HPDE6-E6E7 (cell line): ENCODE measurements at regions not wholly inside any gene's neighbourhood (a gene's known extent, or its start where the extent isn't known, plus 50 kb on each side); places are given as distances from the start of the nearest gene placed in this dataset.
A peak's percentile ranks its signal among the peaks of the same experiment; 100 is the strongest.
"Not testable (repeated sequence)": the region's sequence is repeated elsewhere in the genome, so short reads cannot be mapped to it uniquely, and the experiment has no call there.

Experiments
- DNase-seq: peaks from one replicate; pipeline ENCODE4 v3.0.0; 2011; ENCODE audit warnings: missing footprints; ENCODE audit errors: extremely low spot score

DNA sequence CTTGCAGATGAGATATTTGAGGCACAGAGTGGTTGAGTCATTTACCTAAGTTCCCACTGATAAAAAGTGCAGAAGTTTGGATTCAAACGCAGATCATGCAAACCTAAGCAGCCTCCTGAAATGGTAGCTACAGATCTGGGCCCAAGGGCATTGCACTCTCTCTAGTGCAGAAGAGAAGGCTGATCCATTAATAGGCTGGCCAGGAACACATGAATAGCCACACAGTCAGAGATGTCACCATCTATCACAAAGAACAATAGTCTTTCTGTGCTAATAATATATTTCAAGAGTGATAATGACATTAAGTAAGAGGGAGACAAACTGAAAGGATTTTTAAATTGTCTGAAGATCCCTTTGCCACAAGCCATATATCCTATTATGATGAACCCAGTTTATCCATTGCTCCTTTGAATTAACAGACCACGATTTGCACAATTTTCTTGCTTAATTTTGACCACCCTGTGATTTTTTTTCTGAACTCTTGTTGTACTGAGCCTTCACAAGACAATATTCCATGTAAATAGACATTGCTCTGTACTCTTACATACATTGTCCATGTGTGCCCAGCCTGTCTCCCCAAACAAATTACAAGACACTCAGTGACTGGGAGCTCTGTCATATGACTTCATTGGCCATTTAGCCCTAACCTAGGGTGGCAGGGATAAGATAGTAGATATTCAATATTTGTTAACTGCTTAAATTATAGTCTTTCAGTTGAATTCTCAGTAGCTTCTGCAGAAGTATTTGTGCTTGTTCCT, 112.4 kb upstream of the RBPJ start:
- no peak for DNase-seq

- not testable (repeated sequence) for DNase-seq
Measured at GRCh38 chr4:26209378-26209777, 111.4 kb upstream of the RBPJ start.

- no peak for DNase-seq
Measured at GRCh38 chr4:26212528-26212927, 108.3 kb upstream of the RBPJ start.

DNA sequence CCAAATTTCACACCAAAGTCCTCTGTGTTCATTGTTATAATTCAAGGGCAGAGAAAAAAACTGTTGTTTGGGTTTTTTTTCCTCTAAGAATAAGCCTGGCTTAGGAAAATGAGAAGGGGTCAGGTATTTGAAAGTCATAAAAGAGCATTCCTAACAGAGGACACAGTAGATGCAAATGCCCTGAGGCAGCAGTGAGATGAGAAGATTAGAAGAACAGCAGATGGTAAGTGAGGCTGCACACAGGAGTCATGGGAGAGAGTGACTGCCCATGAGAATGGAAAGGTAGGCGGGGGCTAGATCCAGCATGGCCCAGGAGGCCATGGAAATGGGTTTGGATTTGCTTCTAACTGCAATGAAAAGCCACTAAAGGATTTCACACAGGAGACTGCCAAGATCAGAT, 107.5 kb upstream of the RBPJ start:
- no peak for DNase-seq

DNA sequence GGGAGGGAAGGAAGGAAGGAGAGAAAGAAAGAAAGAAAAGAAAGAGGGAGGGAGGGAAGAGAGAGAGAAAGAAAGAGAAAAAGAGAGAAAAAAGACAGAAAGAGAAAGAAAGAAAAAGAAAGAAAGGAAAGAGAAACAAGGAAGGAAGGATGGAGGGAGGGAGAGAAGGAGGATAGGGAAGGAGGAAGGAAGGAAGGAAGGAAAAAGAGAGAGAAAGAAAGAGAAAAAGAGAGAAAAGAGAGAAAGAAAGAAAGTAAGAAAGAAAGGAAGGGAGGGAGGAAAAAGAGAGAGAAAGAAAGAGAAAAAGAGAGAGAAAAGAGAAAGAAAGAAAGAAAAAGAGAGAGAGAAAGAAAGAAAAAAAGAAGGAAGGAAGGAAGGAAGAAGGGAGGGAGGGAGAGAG, 105.8 kb upstream of the RBPJ start:
- DNase-seq: no peak

GRCh38 chr4:26215725-26216124, 105.1 kb upstream of the RBPJ start:
- DNase-seq: no peak

GRCh38 chr4:26217481-26217880, 103.3 kb upstream of the RBPJ start:
- no peak for DNase-seq

DNA sequence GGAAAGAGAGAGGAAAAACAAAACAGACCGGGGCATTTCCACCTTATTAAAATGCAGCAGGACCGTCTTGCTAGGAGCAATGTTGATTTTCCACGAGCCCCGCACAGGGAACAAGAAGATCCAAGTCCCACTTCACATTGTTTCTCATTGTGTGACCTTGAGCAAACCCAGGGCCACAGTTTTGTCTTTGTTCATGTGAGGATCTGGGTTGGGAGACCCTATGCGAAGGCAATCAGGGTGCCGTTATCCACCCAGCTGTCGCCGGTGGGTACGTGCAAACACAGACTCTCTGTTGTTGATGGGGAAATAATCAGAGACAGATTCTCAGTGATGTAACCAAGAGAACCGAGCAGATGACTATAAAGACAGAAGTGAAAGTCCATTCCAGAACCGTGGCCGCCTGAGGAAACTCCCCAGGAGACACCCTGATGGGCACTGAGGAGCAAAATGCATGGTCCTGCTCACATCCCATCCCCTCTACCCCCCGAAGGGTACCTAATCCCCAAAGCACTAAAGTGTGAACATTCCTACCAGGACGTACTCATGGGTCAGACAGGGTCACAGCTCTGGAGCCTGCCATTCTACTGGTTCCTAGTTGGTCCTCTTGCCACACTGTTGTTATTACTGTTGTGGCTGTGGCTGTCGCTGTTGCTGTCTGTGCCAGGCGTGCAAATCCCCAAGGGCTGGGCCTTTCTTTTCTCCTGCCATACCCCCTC, 102.7 kb upstream of the RBPJ start:
- no peak for DNase-seq

DNA sequence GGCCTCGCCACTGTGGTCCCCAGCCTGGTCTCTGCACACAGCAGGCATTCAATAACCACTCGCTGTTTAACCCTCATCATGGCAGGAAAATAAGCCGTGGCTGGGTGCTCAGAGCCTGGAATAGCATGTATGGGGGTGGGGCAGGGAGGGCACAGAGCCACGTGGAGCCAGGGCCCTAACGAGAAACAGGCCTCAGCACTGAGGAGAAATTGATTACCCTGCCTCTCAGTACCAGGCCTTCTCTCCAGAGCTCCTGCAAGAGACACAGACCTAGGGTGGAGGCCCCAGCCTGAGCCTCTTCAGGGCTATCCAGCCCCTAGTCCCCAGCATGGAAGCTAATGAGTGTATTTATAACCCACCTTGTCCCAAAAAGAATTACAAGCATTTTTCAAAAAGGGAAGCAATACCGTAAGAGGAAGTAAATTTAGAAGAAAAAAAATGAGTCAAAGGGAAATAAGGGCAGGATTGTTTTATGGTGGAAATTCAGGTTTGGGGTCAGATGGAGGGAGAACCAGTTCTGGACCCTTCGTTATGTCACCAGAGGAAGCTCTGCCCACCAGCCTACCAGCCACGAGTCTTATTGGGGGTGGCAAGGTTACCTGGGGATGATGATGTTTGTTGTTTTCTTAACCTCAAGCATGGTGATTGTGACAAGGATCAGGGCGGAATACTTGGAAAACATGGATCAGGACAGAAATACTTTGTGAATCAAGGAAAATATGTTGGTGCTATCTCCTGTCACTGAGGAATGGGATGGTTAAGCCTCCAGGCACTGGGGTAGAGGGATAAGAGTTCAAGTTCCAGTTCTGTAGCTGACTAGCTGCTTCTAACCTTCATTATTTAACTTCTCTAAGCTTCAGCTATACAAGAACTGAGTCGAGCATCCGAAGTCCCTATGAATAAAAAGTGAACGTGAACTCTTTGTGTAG, 101.9 kb upstream of the RBPJ start:
- no peak for DNase-seq

DNA sequence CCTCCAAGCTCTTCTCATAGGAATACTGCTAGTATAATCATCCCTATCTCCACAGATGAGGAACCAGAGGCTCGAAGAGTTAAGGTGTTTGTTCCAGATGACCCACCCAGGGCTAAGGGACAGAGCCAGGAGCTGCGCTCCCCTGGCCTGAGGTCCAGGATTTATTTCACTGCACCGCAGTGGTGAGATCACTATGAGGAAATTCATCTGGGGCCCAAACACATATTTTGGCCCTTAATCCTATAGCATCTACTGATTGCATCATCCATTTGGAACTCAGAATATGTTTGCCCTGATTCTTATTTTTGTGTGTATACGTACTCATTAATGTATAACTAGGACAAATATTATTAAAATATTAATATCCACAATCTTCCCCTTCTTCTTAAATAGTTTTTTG, 100.1 kb upstream of the RBPJ start:
- DNase-seq: peak; percentile 21

DNA sequence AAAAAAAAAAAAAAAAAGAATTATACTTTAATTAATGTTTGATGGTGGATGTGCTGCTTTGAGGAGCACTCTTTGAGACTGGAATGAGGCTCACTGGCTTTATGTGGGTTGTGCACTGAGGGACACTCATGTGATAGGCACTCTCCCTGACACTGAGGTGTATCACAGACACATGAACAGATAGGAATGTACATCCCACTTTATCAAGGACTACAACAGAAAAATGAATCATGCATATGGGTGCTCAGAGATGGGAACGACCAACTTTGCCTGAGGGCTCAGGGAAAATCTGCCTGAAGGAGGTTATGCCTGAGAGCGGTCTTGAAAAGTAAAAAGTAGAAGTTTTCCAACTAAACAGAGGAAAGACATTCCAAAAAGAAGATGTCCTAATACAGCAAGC, 97.7 kb upstream of the RBPJ start:
- DNase-seq: no peak

- no peak for DNase-seq
Measured at GRCh38 chr4:26226629-26227376, 94.0 kb upstream of the RBPJ start.

- DNase-seq: no peak
Measured at GRCh38 chr4:26227601-26228229, 93.1 kb upstream of the RBPJ start.

DNA sequence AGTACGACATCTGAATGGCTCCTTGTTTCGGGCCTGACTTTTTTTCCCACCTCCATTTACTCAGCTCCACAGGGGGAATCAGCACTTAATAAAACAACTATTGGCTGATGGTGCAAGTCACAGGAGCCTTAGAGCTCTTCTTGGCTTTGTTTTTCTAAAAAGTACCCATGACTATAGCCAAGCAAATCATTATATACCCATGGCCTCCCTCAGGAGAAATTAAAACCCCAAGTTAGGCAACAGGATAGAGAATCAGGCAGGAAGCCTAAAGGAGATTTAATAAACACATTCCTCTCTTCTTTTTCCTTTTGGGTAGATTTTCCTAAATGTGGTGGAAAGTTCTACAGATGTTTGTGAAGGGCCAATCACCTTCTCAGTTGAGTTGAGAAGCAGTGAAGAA, 91.9 kb upstream of the RBPJ start:
- no peak for DNase-seq

GRCh38 chr4:26229974-26230373, 90.8 kb upstream of the RBPJ start:
- no peak for DNase-seq

- DNase-seq: no peak
Measured at GRCh38 chr4:26233350-26233749, 87.5 kb upstream of the RBPJ start.

- DNase-seq: peak; percentile 54
Measured at GRCh38 chr4:26235500-26235899, 85.3 kb upstream of the RBPJ start.

GRCh38 chr4:26237916-26238315, 82.9 kb upstream of the RBPJ start:
- DNase-seq: no peak

- no peak for DNase-seq
Measured at GRCh38 chr4:26238426-26238777, 82.4 kb upstream of the RBPJ start.

- DNase-seq: no peak
Measured at GRCh38 chr4:26238778-26239679, 81.8 kb upstream of the RBPJ start.
